H7 (cell line): ENCODE measurements at regions not wholly inside any gene's neighbourhood (a gene's known extent, or its start where the extent isn't known, plus 50 kb on each side); places are given as distances from the start of the nearest gene placed in this dataset.
A peak's percentile ranks its signal among the peaks of the same experiment; 100 is the strongest.

Experiments used
- DNase-seq: peaks from one replicate; pipeline ENCODE4 v3.0.0; 2012
- H3K27me3 ChIP-seq: 2 replicates; pipeline ENCODE4 v1.6.0; 2011; ENCODE audit warnings: mild to moderate bottlenecking, low read length; ENCODE audit not compliant: control insufficient read depth, insufficient read depth
- H3K36me3 ChIP-seq: replicated peaks from 2 replicates; pipeline ENCODE4 v1.5.1; 2011; ENCODE audit warnings: low read length; ENCODE audit not compliant: control insufficient read depth, insufficient read depth
- H3K4me3 ChIP-seq: 2 replicates; pipeline ENCODE4 v1.5.1; 2011; ENCODE audit warnings: low read depth, mild to moderate bottlenecking, control low read depth, low read length, moderate library complexity; ENCODE audit not compliant: insufficient read depth

GRCh38 chr12:67514502-67514901 lies 134.0 kb upstream of the DYRK2 start:
- no peak for DNase-seq
- H3K4me3 ChIP-seq: no peak overlapping the region
- H3K27me3 ChIP-seq: no peaks in the 10 kb centered on the region
- H3K36me3 ChIP-seq: no peaks in the 10 kb centered on the region

DNA sequence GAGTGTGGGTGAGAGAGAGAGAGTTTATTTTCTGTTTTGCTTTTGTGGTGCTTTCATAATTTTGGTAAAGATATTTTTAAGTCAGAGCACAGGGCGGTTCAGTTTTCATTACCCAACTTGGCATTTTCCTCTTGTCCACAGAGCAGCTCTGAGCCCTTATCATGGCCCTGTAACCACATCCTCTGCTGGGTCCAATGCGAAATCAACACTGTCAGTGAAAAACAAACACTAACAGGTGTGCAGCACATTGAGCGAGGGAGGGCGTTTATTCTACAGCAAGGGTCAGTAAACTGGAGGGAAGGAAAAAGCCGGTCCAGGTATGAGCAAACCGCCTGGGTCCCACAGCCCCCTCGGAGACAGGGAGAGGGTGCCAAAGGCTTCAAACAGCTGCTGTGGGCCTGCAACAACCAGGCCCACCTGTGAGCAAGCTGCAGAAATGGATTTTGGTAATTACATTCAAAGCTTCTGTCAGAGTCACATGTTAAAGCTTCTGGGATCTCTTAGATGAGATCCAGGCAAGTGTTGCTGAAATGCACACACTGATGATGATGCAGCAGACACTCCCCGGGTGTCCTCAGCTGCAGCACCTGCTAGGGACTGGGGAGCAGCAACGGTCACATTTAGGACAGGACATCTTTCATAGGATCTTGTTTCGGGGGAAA lies 132.7 kb upstream of the DYRK2 start:
- Histone ChIP-seq H3K27me3 (no peaks in the 10 kb centered on the region), H3K4me3 (no peak overlapping the region), H3K36me3 (no peaks in the 10 kb centered on the region)
- DNase-seq: no peak

- no peaks in the 10 kb centered on the region for H3K27me3 ChIP-seq
- no peaks in the 10 kb centered on the region for H3K36me3 ChIP-seq
- no peak for DNase-seq
- no peak overlapping the region for H3K4me3 ChIP-seq
These were observed 131.2 kb upstream of the DYRK2 start for GRCh38 chr12:67517181-67517887.

GRCh38 chr12:67519484-67520433 lies 128.8 kb upstream of the DYRK2 start:
- Histone ChIP-seq H3K27me3 (no peaks in the 10 kb centered on the region), H3K4me3 (no peak overlapping the region), H3K36me3 (no peaks in the 10 kb centered on the region)
- DNase-seq: peak; percentile 55

- H3K36me3 ChIP-seq: no peaks in the 10 kb centered on the region
- H3K27me3 ChIP-seq: no peaks in the 10 kb centered on the region
- no peak overlapping the region for H3K4me3 ChIP-seq
- no peak for DNase-seq
These were observed 127.9 kb upstream of the DYRK2 start for GRCh38 chr12:67520606-67521005.

DNA sequence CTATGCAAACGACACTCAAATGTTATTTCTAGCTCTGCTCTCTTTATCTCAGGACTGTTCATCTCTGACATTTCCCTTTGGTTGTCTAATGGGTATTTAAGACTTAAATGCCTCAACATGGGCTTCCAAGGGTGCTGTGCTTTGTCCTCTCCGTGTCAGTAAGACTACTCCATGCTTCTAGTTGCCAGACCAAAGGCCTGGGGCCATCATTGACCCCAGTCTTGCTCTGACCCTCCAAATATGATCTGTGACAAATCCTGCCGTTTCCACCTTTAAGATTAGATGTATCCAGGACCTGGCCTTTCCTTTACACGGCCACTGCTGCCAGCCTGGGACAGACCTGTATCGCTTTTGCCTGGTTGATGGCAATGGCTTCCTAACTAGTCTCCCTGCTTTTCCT lies 126.3 kb upstream of the DYRK2 start:
- no peak for DNase-seq
- Histone ChIP-seq H3K36me3 (no peaks in the 10 kb centered on the region), H3K4me3 (no peak overlapping the region), H3K27me3 (no peaks in the 10 kb centered on the region)

DNA sequence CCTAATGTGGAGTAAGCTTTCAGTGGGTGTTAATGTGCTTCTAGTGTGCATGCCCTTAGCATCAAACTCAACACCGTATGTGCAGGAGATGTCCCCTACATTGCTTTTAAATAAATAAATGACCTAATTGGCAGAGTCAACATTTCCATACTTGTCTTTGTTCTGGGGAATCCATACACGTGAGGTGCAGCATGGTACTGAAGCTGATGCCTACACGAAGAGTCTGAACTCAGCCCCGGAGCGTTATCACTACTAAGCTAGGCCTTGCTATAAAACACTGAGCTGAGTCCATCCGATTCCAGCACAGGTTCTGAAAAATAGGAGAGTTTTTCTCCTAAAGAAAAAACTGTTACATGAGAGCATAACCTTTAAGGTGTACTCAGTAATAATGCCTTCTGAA lies 125.0 kb upstream of the DYRK2 start:
- H3K36me3 ChIP-seq: no peaks in the 10 kb centered on the region
- H3K27me3 ChIP-seq: no peaks in the 10 kb centered on the region
- DNase-seq: no peak
- H3K4me3 ChIP-seq: no peak overlapping the region

DNA sequence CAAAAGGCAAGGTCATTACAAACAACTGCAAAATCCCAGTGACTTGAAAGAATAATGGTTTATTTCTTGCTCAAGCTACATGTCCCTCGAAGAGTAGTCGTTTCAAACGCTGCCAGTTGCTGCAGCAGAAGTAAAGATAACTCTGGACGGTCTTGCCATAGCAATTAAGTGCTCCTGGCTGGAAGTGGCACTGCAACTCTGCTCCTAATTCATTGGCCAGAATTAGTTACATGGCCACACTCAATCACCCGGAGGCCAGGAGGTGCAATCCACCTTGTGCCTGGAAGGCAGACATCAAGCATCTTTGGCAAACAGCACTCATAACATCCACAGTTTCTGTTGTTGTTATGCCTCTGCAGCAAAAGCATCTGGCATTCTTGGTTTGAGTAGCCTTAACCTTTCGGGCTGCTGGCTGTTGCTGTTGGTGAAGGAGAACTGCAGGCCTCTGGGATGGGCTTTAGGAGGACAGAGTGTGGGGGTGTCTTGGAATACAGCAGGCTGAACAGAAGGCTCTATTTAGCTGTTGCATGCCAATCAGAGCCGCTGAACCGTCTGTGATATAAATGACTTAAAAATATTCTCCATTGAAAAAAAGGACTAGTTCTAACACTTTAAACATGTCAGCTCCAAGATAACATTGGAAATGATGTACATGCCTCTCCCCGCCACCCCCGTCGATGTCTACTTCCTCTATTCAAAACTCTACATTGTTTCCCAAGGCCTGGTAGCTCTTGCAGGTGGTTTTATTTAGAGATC lies 123.5 kb upstream of the DYRK2 start:
- no peak overlapping the region for H3K4me3 ChIP-seq
- H3K27me3 ChIP-seq: no peaks in the 10 kb centered on the region
- DNase-seq: no peak
- no peaks in the 10 kb centered on the region for H3K36me3 ChIP-seq

GRCh38 chr12:67525617-67525884 lies 123.0 kb upstream of the DYRK2 start:
- no peak for DNase-seq
- no peaks in the 10 kb centered on the region for H3K27me3 ChIP-seq
- no peaks in the 10 kb centered on the region for H3K36me3 ChIP-seq
- no peak overlapping the region for H3K4me3 ChIP-seq

DNA sequence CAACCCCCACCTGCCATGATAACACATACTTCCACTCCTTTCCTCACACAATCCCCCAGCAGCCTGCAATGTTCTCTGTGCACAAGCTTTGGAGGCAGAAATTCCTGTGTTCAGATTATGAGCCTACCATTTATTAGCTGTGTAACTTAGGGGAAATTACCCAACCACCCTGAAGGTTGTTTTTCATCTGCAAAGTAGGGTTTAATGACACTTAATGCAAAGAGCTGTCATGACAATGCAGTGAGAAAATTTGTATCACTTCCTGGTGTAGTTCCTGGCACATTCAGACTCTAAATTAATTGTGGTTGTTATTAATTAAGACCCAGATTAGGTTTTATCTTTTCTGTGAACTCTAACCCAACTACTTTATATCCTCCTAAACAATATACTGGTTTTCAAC lies 122.4 kb upstream of the DYRK2 start:
- H3K27me3 ChIP-seq: no peaks in the 10 kb centered on the region
- no peak for DNase-seq
- no peak overlapping the region for H3K4me3 ChIP-seq
- no peaks in the 10 kb centered on the region for H3K36me3 ChIP-seq

DNA sequence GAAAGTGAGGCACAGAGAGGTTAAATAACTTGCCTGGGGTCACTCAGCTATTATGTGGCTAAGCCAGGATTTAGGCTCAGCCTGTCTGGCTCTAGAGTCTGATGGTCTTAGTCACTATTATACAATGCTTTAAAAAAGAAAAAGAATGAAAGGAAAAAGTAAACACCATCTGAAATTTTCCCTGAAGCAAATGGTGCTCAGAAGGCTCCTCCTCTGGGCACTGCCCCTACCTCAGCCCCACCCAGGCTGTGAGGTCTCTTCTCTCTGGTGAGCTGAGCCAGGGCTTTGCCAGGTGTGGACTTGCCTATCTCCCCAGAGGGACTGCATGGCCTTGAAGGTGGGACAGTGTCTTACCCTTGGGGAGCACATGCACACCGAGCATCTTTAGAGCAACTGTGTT lies 117.5 kb upstream of the DYRK2 start:
- H3K27me3 ChIP-seq: no peaks in the 10 kb centered on the region
- no peak for DNase-seq

DNA sequence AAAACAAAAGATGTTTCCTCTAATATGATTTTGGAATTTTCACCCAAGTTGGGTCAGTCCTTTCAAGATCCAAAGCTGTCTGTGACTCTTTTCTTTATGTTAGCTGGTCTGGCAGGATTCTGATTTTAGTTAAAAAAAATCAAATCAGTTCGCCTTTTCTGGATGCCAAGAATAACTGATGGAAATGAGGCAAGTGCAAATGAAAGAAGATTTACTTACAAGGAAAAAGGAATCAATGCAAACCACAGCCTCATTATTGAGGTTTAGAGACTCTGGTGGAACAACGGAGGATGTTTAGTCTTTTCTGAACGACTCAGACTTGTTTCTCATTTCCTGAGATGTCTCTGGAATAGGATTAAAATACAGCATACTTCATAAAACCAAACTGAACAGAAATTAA lies 117.0 kb upstream of the DYRK2 start:
- no peaks in the 10 kb centered on the region for H3K27me3 ChIP-seq
- DNase-seq: no peak
- no peak overlapping the region for H3K4me3 ChIP-seq
- no peaks in the 10 kb centered on the region for H3K36me3 ChIP-seq

More for the DNA sequence above, 117.5 kb upstream of the DYRK2 start:
- no peaks in the 10 kb centered on the region for H3K36me3 ChIP-seq
- H3K4me3 ChIP-seq: no peak overlapping the region

DNA sequence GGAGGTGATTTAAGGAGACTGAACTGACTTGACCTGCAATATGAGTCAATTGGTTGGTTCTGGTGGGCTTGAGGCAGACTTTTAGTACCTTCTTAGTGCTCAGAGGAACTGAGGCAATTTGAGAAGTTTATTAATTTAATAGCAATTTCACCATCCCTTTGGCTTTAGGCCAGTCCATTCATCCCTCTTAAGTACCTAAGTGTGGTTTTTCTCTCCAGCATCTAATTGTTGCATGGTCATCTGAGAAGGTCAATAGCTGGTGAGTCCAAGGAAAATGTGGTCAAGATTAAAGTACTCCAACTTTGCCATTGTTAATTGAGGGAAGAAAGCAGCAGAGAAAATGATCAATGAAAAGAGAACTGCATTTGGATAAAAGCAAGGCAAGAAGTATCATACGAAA lies 115.4 kb upstream of the DYRK2 start:
- H3K27me3 ChIP-seq: no peaks in the 10 kb centered on the region
- no peak overlapping the region for H3K4me3 ChIP-seq
- DNase-seq: no peak
- no peaks in the 10 kb centered on the region for H3K36me3 ChIP-seq

DNA sequence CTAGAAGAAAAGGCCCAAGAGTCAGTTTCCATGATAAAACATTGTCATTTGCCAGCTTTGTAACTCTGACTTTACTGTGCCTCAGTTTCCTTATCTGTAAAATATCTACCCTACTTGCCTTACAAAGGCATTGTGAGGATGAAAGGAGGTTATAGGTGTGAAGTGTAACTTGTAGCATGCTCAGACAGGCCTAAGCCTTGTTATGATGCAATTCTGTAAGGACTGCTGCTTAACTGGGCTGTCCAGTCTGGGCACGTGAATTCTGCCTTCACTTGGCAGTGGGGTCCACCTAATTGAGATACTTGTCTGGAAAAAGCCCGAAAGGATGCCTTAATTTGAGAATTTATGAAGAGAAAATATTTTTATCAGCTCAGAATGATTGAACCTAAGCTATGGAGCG lies 114.5 kb upstream of the DYRK2 start:
- Histone ChIP-seq H3K36me3 (no peaks in the 10 kb centered on the region), H3K27me3 (no peaks in the 10 kb centered on the region), H3K4me3 (no peak overlapping the region)
- no peak for DNase-seq
